GM12874 (cell line): ENCODE measurements at regions not wholly inside any gene's neighbourhood (a gene's known extent, or its start where the extent isn't known, plus 50 kb on each side); places are given as distances from the start of the nearest gene placed in this dataset.

Source experiments
- CTCF ChIP-seq: IDR thresholded peaks from 2 replicates; pipeline ENCODE4 v1.5.1; 2011; ENCODE audit warnings: low read depth, mild to moderate bottlenecking, control low read depth, low read length, moderate library complexity; ENCODE audit not compliant: insufficient read depth

- TF ChIP-seq CTCF: no peak
These were observed 318.0 kb downstream of the PSAT1 start for GRCh38 chr9:78614892-78615291.

- no peak for TF ChIP-seq CTCF
These were observed 318.4 kb downstream of the PSAT1 start for GRCh38 chr9:78615372-78615771.

DNA sequence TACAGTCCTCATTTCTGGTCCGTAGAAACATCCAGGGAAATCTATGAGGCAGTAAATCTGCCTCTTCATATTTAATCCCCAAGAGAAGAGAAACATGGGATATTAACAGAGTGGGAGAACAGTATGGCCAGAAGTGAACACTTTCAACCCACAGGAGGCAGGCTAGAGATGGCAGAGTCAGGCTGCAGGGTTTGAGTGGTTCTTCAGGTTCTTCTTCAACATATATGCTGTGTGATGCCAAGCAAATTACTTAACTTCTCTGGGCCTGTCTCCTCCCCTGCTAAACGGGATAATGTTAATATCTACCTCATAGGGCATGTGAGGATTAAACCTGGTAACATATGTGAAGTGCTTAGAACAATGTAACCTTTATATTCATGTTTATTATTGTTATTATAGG lies 321.8 kb downstream of the PSAT1 start:
- TF ChIP-seq CTCF: no peak

DNA sequence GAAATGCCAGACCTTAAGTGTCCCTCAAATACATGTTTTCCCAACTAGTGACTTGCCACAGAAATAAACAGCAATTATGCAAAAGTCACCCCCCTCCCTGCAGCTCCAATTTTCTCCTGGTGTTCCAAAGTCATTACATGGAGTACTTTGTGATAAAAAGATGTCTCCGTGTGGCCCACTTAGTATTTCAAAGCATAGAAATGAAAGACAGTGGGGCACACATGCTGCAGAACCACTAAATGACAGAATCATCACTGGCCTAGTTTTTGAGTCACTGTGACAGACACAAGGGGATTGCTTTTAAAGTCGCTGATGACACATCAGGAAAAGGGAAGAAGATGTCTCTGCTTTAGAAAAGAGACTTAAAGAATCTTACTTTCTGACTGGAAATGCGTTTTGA lies 323.4 kb downstream of the PSAT1 start:
- no peak for TF ChIP-seq CTCF

GRCh38 chr9:78620764-78621163 lies 323.8 kb downstream of the PSAT1 start:
- TF ChIP-seq CTCF: no peak

DNA sequence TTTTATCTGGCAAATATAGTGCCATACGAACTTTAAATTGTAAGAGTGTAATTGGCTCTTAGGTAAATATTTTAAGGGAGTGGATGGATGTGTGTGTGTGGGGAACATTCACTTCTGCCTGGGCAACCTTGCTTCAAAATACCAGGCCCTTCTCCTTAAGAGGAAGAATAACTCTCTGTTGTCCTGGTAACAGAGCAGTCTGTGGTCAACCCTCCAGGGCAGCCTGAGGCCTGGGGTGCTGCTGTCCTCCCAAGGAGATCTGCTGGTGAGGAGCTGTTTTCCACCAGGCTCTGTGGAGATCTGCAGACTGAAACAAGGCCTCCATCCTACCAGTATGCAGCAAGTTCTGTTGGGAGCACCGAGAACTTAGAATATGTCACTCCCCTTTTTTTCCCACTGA lies 325.2 kb downstream of the PSAT1 start:
- TF ChIP-seq CTCF: no peak

- no peak for TF ChIP-seq CTCF
These were observed 330.0 kb downstream of the PSAT1 start for GRCh38 chr9:78626971-78627370.

GRCh38 chr9:78630966-78631365 lies 334.0 kb downstream of the PSAT1 start:
- no peak for TF ChIP-seq CTCF
